ENCODE measurements at regions not wholly inside any gene's neighbourhood (a gene's known extent, or its start where the extent isn't known, plus 50 kb on each side); places are given as distances from the start of the nearest gene placed in this dataset.

GRCh38 chr20:12773936-12774335 is 234.8 kb upstream of the SPTLC3 start:
- no peak for TF ChIP-seq CTCF (IDR thresholded peaks at IDR 0.05; ENCODE audit: borderline replicate concordance, extremely low read depth, low read length, poor library complexity, severe bottlenecking)
- no peak for TF ChIP-seq EZH2 (IDR thresholded peaks at IDR 0.05; ENCODE audit: borderline replicate concordance, low read depth, low read length, severe bottlenecking)
